ENCODE measurements at regions not wholly inside any gene's neighbourhood (a gene's known extent, or its start where the extent isn't known, plus 50 kb on each side); places are given as distances from the start of the nearest gene placed in this dataset.

DNA sequence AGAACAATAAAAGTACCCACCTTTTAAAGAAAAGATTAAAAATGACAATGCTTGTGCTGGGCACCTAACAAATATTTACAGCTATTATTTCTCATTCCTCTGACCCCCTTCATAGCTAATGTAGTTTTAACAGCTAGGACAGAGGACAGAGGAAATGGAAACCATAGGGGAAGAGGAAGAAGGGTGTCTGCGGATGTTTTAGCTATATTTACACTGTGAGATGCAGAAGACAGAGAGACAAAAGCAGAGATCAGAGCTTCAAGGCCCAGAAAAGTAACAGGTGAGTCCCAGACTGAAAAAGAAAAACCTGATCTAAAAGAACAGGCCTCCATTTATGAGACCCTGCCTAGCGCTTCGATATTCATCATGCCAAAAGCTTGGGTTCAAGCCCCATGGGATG lies 72.0 kb downstream of the ZNF281 start:
- H3K27me3 ChIP-seq (ENCODE audit: insufficient read depth, low read length) = no peaks in the 10 kb centered on the region
- H2BK15ac ChIP-seq (ENCODE audit: low read depth, low read length) = no peak overlapping the region
- H4K91ac ChIP-seq (ENCODE audit: insufficient read length, low read depth, low read length) = no peak overlapping the region
- H3K14ac ChIP-seq (ENCODE audit: insufficient read depth, low read length) = no peak overlapping the region
- no peak overlapping the region for H3K23ac ChIP-seq (ENCODE audit: insufficient read length, low read depth, low read length)
- H4K20me1 ChIP-seq (ENCODE audit: control insufficient read depth, insufficient read depth, insufficient read length) = no peaks in the 10 kb centered on the region
- no peak overlapping the region for H2BK20ac ChIP-seq (ENCODE audit: low read depth, low read length, poor library complexity, severe bottlenecking)
- no peaks in the 10 kb centered on the region for H3K23me2 ChIP-seq (ENCODE audit: insufficient read length, low read depth, low read length, poor library complexity, severe bottlenecking)
- no peaks in the 10 kb centered on the region for H3K27me3 Mint-ChIP-seq (ENCODE audit: low read depth)
- peaks cover 29 to 32% of the 10 kb centered on the region in 2 experiments for H3K4me1 Mint-ChIP-seq
- H2BK5ac ChIP-seq (ENCODE audit: insufficient read length, low read length) = no peak overlapping the region
- H2BK12ac ChIP-seq (ENCODE audit: insufficient read length, low read depth, low read length) = no peak overlapping the region
- H3K4me3 Mint-ChIP-seq = no peak overlapping the region
- no peaks in the 10 kb centered on the region for H3K79me2 ChIP-seq (ENCODE audit: insufficient read depth, low read length)
- H3K56ac ChIP-seq (ENCODE audit: insufficient read length, low read depth, low read length) = no peak overlapping the region
- no peak overlapping the region for H4K5ac ChIP-seq (ENCODE audit: insufficient read length, low read depth, low read length)
- no peaks in the 10 kb centered on the region; a peak in 1 of 5 replicates for H3K9me3 Mint-ChIP-seq
- no peak overlapping the region for H3K9ac ChIP-seq (ENCODE audit: extremely low read depth, insufficient read length, low read length)
- H3K27ac Mint-ChIP-seq = peak overlapping the region in 2 of 3 experiments; percentile 10 to 70; a peak in 4 of 7 replicates
- no peak overlapping the region for H3K27ac ChIP-seq (ENCODE audit: insufficient read length, low read depth, low read length)
- no peak overlapping the region for H2BK120ac ChIP-seq (ENCODE audit: low read depth, low read length, poor library complexity, severe bottlenecking)
- no peaks in the 10 kb centered on the region for H3K9me3 ChIP-seq (ENCODE audit: control insufficient read depth, low read depth, low read length)
- WGBS (ENCODE audit: extremely low coverage, insufficient read length, low lambda C conversion rate) = no CpG with 5 or more reads among the region's 3 CpGs
- no peak overlapping the region for H3K4me2 ChIP-seq (ENCODE audit: insufficient read depth, insufficient read length, low read length)
- H2AFZ ChIP-seq (ENCODE audit: low read length) = no peak overlapping the region
- H3K4ac ChIP-seq (ENCODE audit: low read depth, low read length) = no peak overlapping the region
- DNase-seq = no peak
- TF ChIP-seq, protein P1, sequence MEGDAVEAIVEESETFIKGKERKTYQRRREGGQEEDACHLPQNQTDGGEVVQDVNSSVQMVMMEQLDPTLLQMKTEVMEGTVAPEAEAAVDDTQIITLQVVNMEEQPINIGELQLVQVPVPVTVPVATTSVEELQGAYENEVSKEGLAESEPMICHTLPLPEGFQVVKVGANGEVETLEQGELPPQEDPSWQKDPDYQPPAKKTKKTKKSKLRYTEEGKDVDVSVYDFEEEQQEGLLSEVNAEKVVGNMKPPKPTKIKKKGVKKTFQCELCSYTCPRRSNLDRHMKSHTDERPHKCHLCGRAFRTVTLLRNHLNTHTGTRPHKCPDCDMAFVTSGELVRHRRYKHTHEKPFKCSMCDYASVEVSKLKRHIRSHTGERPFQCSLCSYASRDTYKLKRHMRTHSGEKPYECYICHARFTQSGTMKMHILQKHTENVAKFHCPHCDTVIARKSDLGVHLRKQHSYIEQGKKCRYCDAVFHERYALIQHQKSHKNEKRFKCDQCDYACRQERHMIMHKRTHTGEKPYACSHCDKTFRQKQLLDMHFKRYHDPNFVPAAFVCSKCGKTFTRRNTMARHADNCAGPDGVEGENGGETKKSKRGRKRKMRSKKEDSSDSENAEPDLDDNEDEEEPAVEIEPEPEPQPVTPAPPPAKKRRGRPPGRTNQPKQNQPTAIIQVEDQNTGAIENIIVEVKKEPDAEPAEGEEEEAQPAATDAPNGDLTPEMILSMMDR (conservative IDR thresholded peaks at IDR 0.05) = no peak
- H4K8ac ChIP-seq (replicated peaks; ENCODE audit: insufficient read length, low read depth, low read length) = no peak overlapping the region
- H3K4me1 ChIP-seq (ENCODE audit: insufficient read depth, low read length) = peaks cover 4% of the 10 kb centered on the region; the same call in 1 of the 2 replicates
- no peak overlapping the region for H2AK5ac ChIP-seq (ENCODE audit: insufficient read length, low read length)
- no peak overlapping the region for H3K18ac ChIP-seq (ENCODE audit: insufficient read length, low read depth, low read length)
- H3T11ph ChIP-seq (ENCODE audit: low read length) = no peak overlapping the region
- peaks cover 0 to 2% (median 1%) of the 10 kb centered on the region in 3 experiments; a peak in 4 of 7 replicates for H3K36me3 Mint-ChIP-seq (ENCODE audit: insufficient read depth in 1 of 3, low read depth in 3 of 3)
- no peaks in the 10 kb centered on the region for H3K79me1 ChIP-seq (ENCODE audit: insufficient read depth, low read depth, low read length, poor library complexity, severe bottlenecking)

All from H9 (cell line).